HG02943 (cell line): ENCODE measurements at regions not wholly inside any gene's neighbourhood (a gene's known extent, or its start where the extent isn't known, plus 50 kb on each side); places are given as distances from the start of the nearest gene placed in this dataset.

Source experiments
- ATAC-seq: cut with Tn5 transposase; IDR thresholded peaks from one replicate; pipeline ENCODE4 v1.9.1; 2021; ENCODE audit warnings: mild to moderate bottlenecking, low read depth, moderate library complexity; ENCODE audit not compliant: unreplicated experiment

- ATAC-seq, result no peak
These were observed 178.5 kb upstream of the RPL38 start for GRCh38 chr17:74024871-74025531.

DNA sequence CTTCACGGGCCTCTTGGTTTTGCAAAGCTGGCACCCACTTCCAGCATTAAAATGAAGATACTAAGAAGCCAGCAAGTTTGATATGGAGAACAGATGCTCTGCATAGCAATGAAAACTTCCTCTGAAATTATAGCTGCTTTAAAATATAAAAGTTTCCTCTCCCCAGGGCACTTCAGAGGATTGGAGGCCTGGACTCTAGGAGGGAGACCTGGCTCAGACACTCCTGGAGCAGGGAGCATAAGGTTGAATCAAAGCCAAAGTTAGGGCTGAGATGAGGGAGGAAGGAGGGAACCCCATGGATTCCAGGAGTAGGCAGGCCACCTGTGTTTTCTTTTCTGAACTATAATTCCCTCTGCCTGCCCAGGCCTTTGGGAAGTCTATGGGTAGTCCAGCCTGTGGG is 176.0 kb upstream of the RPL38 start:
- ATAC-seq, result no peak

- ATAC-seq, result no peak
These were observed 174.9 kb upstream of the RPL38 start for GRCh38 chr17:74028354-74029116.

DNA sequence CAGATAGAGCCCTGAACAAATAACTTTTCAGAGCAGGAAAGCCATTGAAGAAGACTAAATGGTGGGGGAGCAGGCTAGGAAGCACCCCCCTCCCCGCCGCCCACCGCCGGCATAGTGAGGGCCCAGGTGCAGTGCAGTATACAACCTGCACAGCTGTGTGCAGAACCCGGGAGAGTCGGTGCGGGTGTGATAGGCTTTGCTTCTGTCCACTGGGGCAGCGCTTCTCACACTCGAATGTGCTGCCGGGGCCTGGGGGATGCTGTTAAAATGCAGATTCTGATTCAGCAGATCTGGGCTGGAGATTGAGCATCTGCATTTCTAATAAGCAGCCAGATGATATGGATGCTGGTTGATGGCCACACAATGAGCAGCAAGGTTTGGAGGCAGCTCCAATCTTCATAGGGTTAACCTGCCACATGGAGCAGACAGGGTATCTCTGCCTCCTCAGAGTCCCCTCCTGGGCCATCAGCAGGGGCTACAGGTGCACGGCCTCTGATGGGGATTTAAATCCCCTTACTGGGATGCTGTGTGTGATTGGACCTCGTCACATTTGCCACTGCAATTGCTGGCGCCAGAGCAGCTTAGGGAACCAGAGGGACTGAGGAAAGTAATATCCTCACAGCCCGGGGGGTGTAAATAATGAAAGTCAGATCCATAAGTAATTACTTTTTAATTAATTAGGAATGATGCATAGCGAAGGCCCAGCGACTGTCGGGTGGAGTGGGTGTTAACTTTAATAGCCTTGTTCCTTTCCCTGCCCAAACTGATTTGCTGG is 172.0 kb upstream of the RPL38 start:
- no peak for ATAC-seq

GRCh38 chr17:74032222-74032621 is 171.3 kb upstream of the RPL38 start:
- ATAC-seq, result no peak

- no peak for ATAC-seq
These were observed 166.2 kb upstream of the RPL38 start for GRCh38 chr17:74037320-74037719.

GRCh38 chr17:74040291-74040690 is 163.2 kb upstream of the RPL38 start:
- no peak for ATAC-seq

DNA sequence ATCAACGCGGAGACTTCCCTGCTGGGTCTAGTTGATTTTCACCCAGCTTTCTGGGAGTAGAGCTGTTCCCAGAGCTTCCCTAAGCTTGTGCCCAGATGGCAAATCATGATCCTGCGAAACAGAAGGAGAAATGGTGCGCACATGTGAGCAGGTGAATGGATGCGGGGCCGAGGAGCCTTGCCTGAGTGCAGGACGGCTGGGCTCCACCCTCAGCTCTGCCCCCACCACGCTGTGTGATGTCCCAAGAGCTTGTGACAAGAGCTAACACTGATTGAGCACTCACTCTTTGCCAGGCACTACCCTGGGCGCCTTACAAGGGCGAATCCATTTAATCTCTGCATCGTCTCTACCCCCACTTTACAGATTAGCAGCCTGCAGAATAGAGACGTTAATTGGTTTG is 162.7 kb upstream of the RPL38 start:
- no peak for ATAC-seq

DNA sequence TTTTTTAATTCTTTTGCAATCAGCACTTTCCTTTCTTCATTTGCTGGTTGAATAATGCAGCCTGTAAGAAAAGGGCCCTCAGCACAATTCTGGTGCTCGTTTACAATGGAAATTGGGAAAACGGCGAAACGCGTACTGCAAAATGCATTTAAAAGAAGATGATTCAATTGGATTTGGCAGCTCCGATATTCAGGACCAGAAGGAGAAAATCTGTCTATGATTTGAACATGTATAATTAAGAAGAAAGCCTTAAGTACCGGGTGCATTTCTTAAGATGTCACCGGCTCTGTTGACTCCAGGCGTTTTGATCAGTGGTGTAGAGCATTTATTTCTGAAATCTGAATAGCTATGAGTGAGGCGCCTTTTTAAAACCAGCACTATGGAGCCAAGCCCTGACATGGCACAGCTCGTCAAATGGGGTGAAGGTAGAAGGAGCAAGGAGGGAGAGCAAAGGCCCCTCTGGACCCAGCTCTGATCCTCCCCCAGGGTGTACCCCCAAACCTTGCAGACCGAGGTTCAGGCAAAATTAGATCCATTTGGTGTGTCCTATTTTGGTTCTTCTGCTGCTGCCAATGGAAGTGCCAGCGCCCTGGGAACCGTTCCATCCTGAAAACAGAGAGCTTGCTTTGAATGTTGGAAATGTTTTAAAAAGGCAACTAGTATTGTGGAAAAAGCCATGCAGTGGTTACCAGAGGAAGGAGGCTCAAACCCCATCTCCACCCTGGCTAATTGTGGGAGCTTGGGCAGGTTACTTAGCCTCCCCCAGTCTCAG is 161.4 kb upstream of the RPL38 start:
- no peak for ATAC-seq

DNA sequence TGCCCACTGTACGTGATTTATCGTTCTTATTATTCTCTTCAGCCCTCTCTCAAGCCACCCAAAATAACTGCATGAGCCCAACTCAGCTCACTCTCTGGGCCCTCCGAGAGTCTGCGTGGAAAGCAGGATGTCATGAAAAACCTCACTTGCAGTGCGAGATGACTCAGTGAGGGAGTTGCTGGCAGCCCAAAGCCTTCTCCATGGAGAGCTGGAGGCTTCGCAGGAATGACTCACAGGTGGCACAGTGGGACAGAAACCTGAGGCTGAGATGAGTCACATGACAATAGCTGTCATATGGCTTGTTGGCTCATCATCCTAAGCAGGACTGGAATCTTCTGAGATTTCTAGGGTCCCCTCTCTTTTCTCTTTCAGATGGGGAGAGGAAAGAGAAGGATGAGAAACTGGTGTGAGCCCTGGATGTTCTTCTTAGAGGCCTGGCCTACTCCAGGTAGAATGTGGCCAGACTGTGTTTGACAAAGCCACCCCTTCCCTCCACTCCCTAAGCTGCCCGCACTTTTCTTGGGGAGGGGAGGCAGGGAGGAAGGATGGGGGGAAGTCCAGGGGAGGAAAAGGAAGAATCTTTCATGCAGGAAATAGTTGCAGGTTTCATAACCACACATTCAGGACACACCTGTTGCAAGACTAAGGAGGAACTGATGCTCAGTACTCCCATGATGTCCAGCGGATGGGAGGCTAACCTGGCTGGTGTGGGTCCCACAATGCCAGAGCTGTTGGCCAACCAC is 160.6 kb upstream of the RPL38 start:
- ATAC-seq, result no peak

DNA sequence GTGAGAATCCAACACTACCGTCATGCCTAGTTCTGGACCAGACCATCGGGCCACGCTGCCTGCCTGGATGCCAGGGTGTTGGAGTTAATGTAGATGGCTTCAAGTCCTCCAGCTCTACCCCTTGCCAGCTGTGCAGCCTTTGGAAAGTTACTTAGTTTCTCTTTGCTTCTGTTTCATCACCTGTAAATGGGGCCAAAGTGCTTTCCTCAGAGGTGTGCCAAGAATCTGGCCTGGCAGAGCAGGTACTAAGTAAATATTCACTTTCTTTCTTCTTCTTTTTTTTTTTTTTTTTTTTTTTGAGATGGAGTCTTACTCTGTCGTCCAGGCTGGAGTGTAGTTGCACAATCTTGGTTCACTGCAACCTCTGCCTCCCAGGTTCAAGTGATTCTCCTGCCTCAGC is 159.5 kb upstream of the RPL38 start:
- no peak for ATAC-seq

DNA sequence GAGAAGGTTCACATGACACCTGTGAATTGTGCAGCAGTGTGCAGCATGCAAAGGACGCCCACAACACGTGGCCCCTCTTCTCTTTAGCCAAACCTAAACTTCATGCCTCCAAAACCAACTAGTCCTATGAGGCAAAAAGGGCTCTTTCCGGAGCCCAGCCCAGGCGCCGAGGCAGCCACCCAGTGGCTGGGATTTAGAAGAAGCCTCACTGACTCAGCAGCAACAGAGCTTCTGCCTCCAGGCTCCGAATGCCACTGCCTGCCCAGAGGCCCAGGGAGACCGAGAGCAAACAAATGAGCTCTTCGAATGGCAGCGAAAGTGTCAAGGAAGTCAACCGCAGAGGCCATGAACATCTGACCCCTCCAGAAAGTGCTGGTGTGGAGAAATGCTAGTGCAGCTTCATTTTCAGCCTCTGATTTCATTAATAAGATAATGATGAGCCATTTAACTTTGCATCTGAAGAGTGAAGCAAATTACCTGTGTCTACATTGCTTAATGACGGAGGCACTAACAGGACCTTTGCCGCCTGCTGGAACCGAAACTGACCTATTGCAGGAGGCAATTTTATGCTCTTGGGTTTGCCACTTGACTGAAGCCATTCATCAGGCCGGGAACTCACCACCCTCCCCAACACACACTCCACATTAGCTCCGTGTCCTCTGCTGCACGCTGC is 157.7 kb upstream of the RPL38 start:
- no peak for ATAC-seq

DNA sequence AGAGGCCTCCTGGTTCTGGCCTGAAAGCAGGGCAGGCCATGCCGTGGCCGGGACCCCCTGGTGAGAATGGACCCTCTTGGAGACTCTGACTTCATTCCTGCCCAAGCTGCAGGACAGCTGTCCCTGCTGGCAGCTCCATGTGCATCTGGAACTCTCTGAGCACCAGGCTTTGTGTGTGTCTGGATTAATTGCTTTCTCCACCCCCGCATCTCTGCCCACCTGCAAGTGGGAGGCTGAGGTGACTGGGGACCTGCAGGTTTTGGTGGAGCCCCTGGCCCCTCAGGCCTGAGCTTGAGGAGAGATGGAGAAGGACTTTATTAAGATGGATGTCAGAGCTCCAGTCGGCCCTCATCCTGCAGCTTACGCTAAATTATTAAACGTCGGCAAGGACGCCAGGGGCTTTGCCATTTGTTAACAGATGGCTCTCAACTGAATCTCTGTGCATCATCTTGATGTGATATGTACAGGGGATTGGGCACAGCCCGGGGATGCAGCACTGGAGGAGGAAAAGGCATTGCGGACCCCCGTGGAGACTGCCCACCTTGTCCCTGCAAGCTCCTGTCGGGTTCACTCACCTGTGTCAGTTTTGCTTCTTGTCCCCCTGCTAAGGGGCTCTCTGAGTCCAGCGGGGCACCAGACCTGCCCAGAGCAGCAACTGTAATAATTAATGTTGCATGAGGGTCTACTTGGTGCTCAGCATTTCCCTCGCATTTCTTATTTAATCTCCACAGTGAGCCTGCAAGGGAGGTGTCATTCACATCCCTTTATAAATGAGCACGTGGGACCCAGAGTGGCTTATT is 154.1 kb upstream of the RPL38 start:
- no peak for ATAC-seq

DNA sequence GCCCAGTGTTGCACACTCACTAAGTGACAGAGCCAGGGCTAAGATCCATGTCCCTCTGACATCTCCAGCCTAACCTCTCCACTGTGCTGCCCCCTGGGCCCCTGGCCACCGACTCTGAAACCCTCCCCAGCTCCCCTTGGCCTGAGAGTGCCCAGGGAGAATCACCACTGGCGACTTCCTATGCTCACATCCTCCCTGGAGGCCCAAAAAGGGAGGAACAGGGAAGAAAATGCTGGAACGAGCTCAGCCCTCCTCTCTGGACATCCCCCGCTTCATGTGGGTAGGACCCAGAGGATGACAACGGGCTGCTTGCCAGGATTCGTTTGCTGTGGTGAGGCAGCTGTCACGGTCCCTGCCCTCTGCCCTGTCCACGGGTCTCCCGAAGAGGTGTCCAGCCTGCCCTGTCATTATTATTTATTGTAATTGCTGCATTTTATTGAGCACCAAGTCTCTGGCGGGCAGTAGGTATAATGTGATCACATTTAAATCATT is 153.5 kb upstream of the RPL38 start:
- ATAC-seq, result no peak

- no peak for ATAC-seq
These were observed 152.1 kb upstream of the RPL38 start for GRCh38 chr17:74051348-74051747.

GRCh38 chr17:74052993-74053711 is 150.3 kb upstream of the RPL38 start:
- ATAC-seq, result no peak

- no peak for ATAC-seq
These were observed 149.8 kb upstream of the RPL38 start for GRCh38 chr17:74053712-74054078.

GRCh38 chr17:74054249-74054648 is 149.2 kb upstream of the RPL38 start:
- no peak for ATAC-seq
